HFFc6 (cell line): ENCODE measurements at regions not wholly inside any gene's neighbourhood (a gene's known extent, or its start where the extent isn't known, plus 50 kb on each side); places are given as distances from the start of the nearest gene placed in this dataset.

Experiments used
- DNase-seq: peaks from one replicate; pipeline ENCODE4 v3.0.0-alpha.2; 2018
- H3K27ac Mint-ChIP-seq: 2 replicates; pipeline ENCODE4 v1.8.0; 2020; ENCODE audit warnings: mild to moderate bottlenecking, mixed read lengths
- H3K27me3 Mint-ChIP-seq: 2 replicates; pipeline ENCODE4 v1.8.0; 2021; ENCODE audit warnings: mild to moderate bottlenecking, moderate library complexity, mixed read lengths; ENCODE audit not compliant: insufficient read depth
- H3K36me3 Mint-ChIP-seq: 2 replicates; pipeline ENCODE4 v1.8.0; 2021; ENCODE audit warnings: low read depth, mixed read lengths
- H3K4me1 Mint-ChIP-seq: 2 replicates; pipeline ENCODE4 v1.8.0; 2020; ENCODE audit warnings: low read depth, mixed read lengths
- H3K4me3 Mint-ChIP-seq: 2 replicates; pipeline ENCODE4 v1.8.0; 2020; ENCODE audit warnings: mild to moderate bottlenecking, moderate library complexity, mixed read lengths
- H3K9me3 Mint-ChIP-seq: 2 replicates; pipeline ENCODE4 v1.8.0; 2020; ENCODE audit warnings: mild to moderate bottlenecking, mixed read lengths
- CTCF ChIP-seq: fragments of 200-600 bp; sonication (generic); IDR thresholded peaks from 2 replicates; pipeline ENCODE4 v1.5.0; 2021; ENCODE audit warnings: antibody characterized with exemption, mild to moderate bottlenecking

GRCh38 chr11:22130462-22131053, 62.3 kb upstream of the ANO5 start:
- Mint-ChIP-seq H3K9me3 (peaks cover 69% of the 10 kb centered on the region), H3K4me3 (no peak overlapping the region), H3K4me1 (no peaks in the 10 kb centered on the region), H3K27ac (no peak overlapping the region), H3K27me3 (no peaks in the 10 kb centered on the region; the same call in 1 of the 2 replicates), H3K36me3 (peaks cover 5% of the 10 kb centered on the region; the same call in 1 of the 2 replicates)
- DNase-seq: no peak
- peak; percentile 40; the same call in 1 of the 2 replicates for TF ChIP-seq CTCF

GRCh38 chr11:22133776-22134175, 59.1 kb upstream of the ANO5 start:
- Mint-ChIP-seq H3K27me3 (no peaks in the 10 kb centered on the region; the same call in 1 of the 2 replicates), H3K4me1 (no peaks in the 10 kb centered on the region), H3K27ac (no peak overlapping the region), H3K36me3 (no peaks in the 10 kb centered on the region), H3K4me3 (no peak overlapping the region), H3K9me3 (peaks cover 45% of the 10 kb centered on the region)
- no peak for DNase-seq
- no peak for TF ChIP-seq CTCF

- H3K36me3 Mint-ChIP-seq: no peaks in the 10 kb centered on the region
- H3K27ac Mint-ChIP-seq: no peak overlapping the region
- no peak for DNase-seq
- H3K27me3 Mint-ChIP-seq: no peaks in the 10 kb centered on the region; the same call in 1 of the 2 replicates
- H3K9me3 Mint-ChIP-seq: peaks cover 37% of the 10 kb centered on the region
- H3K4me3 Mint-ChIP-seq: no peak overlapping the region
- no peak for TF ChIP-seq CTCF
- H3K4me1 Mint-ChIP-seq: no peaks in the 10 kb centered on the region
These were observed 54.6 kb upstream of the ANO5 start for GRCh38 chr11:22138264-22138663.
